GM10266 (cell line): ENCODE measurements at regions not wholly inside any gene's neighbourhood (a gene's known extent, or its start where the extent isn't known, plus 50 kb on each side); places are given as distances from the start of the nearest gene placed in this dataset.
"Not testable (repeated sequence)": the region's sequence is repeated elsewhere in the genome, so short reads cannot be mapped to it uniquely, and the experiment has no call there.

Experiments used
- DNase-seq: peaks from one replicate; pipeline ENCODE4 v3.0.0; 2012; ENCODE audit errors: extremely low spot score
- TF ChIP-seq, protein P1 (sequence below): IDR thresholded peaks from 2 replicates; pipeline ENCODE4 v1.5.1; 2012; ENCODE audit warnings: mild to moderate bottlenecking, low read depth; ENCODE audit not compliant: control insufficient read depth, insufficient read depth; ENCODE audit errors: missing control alignments

DNA sequence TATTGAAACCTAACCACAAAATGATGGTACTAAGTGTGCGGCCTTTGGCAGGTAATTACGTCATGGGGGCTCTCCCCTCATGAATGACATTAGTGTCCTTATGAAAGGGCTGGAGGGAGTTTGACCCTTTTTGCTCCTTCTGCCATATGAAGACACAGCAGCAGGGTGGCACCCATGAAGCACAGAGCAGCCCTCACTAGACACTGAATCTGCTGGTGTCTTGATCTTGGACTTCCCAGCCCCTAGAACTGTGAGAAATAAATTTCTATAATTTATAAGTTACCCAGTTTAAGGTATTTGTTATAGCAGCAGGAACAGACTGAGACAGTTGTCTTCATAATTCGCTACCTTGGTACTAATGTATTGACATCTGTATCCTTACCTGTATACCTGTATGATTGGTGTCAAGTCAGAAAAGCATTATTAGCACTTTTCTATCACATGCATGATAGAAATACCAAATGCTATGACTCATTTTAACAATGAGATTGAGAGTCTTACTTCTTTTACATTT is 80.4 kb downstream of the GCNT4 start:
- no peak for DNase-seq
- TF ChIP-seq, protein P1, sequence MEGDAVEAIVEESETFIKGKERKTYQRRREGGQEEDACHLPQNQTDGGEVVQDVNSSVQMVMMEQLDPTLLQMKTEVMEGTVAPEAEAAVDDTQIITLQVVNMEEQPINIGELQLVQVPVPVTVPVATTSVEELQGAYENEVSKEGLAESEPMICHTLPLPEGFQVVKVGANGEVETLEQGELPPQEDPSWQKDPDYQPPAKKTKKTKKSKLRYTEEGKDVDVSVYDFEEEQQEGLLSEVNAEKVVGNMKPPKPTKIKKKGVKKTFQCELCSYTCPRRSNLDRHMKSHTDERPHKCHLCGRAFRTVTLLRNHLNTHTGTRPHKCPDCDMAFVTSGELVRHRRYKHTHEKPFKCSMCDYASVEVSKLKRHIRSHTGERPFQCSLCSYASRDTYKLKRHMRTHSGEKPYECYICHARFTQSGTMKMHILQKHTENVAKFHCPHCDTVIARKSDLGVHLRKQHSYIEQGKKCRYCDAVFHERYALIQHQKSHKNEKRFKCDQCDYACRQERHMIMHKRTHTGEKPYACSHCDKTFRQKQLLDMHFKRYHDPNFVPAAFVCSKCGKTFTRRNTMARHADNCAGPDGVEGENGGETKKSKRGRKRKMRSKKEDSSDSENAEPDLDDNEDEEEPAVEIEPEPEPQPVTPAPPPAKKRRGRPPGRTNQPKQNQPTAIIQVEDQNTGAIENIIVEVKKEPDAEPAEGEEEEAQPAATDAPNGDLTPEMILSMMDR = no peak

DNA sequence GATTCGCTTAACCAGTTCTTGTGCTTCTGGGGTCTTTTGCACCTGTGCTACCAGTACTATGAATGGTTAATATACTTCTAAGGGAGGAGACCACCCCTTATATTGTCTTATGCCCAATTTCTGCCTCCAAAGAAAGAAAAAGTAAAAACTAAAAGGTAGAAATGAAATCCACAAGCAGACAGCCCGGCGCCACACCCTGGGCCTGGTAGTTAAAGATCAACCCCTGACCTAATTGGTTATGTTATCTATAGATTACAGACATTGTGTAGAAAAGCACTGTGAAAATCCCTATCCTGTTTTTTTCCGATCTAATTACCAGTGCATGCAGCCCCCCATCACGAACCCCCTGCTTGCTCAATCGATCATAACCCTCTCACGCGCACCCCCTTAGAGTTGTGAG is 81.5 kb downstream of the GCNT4 start:
- DNase-seq = not testable (repeated sequence)

DNA sequence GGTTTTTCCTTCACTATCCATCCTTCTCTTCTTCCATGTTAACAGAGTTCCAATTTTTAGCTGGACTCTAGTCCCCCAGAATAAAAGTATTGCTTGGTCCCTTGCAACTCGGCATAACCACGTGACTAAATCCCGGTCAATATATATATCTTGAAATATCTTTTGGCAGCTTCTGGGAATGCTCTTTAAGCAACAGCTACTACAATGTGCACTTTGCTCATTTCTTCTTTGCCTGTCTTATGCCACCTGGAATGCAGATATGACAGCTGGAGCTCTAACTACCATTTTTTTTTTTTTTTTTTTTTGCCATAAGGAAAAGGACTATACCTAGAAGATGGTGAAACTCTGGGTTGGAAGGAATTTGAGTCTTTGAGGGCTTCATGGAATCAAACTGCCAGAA is 82.6 kb downstream of the GCNT4 start:
- DNase-seq = no peak
- TF ChIP-seq, protein P1 = no peak

DNA sequence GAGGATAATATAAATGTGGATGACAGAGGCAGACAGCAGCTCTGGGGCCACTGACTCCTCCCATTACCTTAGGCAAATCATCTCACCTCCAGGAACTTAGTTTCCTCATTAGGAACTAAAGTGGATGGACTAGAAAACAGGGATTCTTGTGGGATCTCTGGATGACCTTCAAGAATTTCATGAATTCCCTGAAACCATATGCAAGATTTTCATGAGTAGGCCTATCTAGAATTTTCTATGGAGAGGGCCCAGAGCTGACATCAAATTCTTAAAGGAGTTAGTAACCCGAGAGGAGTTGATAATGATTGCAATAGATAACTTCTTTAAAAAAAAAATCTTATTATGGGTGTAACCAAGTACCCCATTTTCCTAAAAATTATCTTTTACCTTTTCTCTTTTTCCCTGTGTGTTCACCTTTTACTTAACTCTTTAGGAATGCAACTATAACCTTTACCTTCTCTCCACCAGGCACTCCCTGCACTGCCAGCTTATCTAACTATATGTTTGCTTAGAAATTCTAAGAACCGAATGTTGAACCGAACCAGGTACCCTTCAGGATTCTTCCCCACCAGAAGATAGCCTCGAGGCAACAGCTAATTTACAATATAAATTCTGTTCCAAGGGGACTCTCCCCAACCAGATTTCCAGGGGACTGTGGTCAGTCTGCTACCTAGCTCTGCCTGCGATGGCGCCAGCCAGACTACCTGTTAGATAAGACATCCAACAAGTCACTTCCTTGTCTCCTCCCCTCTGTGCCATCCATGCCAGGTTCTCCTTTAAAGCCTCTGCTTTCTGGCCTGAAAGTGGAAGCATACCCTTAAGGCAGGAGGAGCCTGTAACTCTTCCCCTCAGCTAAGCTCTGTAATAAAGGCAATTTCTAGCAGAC is 86.0 kb downstream of the GCNT4 start:
- TF ChIP-seq, protein P1 = no peak
- DNase-seq = no peak

DNA sequence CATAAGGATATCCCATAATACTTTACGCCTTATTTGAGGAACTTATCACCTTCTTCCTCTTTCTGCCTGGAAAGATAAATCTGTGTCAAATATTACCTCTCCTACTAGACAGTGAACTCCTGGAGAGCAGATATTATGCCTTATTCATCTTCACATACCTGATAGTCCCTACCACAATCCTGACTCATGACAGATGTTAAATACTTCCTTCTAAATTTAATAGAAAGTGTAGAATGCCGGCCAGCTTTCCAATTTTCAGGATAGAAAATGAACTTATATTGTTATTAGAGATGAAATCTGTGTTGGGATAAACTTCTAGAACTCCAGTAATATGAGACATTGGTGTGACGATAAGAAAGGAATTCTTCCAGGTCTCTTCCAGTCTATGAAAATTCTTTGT is 89.0 kb downstream of the GCNT4 start:
- TF ChIP-seq, protein P1 = no peak
- DNase-seq = no peak

DNA sequence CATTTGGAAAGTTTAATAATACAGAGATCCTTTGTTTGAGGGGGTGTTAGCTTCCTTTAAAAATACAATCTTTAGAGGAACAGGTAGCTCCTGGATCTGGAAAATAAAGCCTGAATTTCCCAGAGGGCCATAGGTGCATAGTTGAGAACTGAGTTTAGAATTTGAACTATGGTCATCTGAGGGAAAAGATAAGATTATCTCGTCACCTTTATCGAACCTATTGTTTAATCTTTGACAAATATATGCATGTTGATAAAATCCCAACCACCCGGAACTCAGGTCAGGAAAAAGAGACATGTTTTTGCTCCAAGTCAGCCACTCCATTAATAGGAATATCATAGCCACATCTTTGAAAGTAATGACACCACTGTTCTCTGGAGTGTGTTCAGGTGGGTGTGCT is 91.7 kb upstream of the FAM169A start:
- DNase-seq = no peak
- TF ChIP-seq, protein P1 = no peak

DNA sequence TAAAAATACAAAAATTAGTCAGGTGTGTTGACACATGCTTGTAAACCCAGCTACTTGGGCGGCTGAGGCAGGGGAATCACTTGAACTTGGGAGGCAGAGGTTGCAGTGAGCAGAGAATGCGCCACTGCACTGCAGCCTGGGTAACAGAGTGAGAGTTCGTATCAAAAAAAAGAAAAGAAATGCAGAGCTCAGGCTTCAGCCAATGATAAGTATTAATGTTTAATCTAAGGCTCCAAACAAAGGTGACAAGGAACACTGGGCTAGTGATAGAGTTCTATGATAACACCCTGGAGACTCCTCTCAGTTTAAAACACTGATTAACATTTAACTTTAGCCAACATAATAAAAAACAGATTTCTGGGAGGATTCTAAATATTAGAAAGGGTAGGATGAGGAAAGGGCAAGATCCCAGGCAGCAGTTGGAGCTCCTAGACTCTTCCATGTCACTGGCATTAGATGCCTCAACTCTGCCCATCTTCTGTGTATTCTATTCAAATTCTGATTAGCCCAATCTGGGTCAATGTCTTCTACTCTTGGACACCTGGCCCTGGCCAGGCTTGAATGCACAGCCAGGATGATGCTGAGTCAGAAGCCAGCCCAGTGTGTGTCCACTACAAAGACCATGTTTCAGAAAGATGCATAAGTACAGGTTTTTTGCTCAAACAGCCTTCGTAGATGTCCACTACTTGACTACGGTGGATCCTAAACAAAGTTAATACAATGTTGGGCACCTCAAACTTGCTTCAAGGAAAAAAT is 91.0 kb upstream of the FAM169A start:
- DNase-seq = no peak
- TF ChIP-seq, protein P1 = no peak
